ENCODE measurements at regions not wholly inside any gene's neighbourhood (a gene's known extent, or its start where the extent isn't known, plus 50 kb on each side); places are given as distances from the start of the nearest gene placed in this dataset.

- TF ChIP-seq POLR2A (IDR thresholded peaks at IDR 0.05) (no peak), CTCF (IDR thresholded peaks at IDR 0.05) (no peak)
Measured at GRCh38 chr14:105588236-105588860, 62.0 kb downstream of the TMEM121 start.
